Adipose tissue (tissue), 3 donors: ENCODE measurements at regions not wholly inside any gene's neighbourhood (a gene's known extent, or its start where the extent isn't known, plus 50 kb on each side); places are given as distances from the start of the nearest gene placed in this dataset.
"Not testable (repeated sequence)": the region's sequence is repeated elsewhere in the genome, so short reads cannot be mapped to it uniquely, and the experiment has no call there.

Experiments used
- H3K27ac ChIP-seq: one replicate; pipeline ENCODE4 v1.5.1; 2013; ENCODE audit warnings: low read depth, low read length
- WGBS, 3 donors: extraction: QIAGEN DNeasy Blood & Tissue Kit; methylation state at CpG; one replicate each; pipeline ENCODE4 v1.1.7; 2013; 5-methylcytosine and 5-hydroxymethylcytosine counted together
- donor health status: healthy with polysubstance abuse.
- donor health status: Bipolar disorder and iron deficiency.
- donor health status: healthy.

DNA sequence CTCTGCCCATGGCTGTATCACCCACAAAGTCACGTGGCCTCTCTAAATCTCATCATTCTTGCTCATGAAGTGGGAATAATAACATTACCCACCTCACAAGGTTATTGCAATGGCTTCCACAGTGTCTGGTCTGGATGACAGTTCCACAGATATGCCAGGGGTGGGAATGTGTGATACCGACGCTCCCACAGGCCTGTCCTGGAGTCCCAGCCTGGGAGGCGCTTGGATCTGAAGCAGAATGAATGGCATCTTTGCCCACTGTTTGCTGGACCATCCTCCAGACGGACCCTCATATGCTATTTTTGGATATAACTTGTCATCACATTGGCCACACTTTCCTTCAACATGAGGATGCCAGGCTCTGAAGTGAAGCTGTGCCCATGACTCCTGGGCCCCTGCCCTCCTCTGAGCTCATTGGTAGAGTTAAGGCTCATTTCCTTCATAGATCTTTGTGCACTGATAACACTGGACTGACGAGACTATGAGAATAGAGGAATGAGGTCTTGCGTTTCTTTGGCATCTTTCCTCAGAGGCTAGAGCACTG, 279.8 kb upstream of the ZNF32 start:
- WGBS, 3 donors: 78 to 85% (median 84%) methylated on average over 7 of the region's 7 CpGs
- no peak overlapping the region for H3K27ac ChIP-seq

DNA sequence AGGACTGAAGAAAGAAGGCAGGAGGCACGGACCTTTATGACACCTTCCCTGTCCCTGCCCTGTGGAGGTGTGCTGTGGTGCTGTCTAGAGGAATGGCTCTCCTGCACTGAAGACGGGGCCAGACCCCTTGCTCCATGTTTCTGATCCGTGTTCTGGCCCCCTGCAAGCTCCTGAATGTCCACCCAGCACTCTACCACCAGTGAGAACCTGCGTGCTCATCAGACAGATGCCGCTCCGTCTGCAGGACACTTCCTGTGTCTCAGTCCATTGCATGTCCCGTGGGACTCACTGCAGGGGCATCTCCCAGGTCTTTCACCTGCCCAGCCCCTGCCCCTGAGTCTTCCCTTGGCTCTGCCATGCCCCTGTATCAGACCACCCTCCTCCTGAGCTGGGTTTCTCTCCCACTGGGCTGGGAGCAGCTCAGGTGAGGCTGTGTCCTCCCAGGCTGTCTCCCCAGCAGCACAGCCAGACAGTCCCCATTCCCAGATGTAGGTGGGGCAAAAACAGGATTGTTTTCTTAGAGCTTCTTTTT, 278.3 kb upstream of the ZNF32 start:
- no peak overlapping the region for H3K27ac ChIP-seq
- WGBS, 3 donors: 76 to 91% (median 79%) methylated on average over 7 of the region's 7 CpGs

DNA sequence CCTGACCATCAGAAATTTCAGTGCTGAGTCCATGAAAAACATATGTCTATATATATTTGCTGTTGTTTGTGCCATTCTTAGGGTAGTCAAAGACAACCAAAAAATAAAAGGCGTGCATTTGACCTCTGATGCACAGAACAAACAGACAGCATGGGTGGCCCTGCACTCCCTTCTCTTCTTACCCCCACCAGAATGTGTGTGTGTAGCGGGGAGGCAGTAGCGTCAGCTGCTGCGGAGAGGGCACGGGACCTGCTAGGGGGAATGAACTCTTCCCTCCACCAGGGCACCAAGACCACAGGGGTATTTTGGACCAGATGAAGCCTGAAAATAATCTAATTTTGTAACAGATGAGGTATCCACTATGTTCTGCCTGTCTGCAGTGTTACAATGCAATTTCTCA, 277.7 kb upstream of the ZNF32 start:
- WGBS, 3 donors: 93 to 96% (median 94%) methylated on average over 5 of the region's 5 CpGs
- no peak overlapping the region for H3K27ac ChIP-seq

DNA sequence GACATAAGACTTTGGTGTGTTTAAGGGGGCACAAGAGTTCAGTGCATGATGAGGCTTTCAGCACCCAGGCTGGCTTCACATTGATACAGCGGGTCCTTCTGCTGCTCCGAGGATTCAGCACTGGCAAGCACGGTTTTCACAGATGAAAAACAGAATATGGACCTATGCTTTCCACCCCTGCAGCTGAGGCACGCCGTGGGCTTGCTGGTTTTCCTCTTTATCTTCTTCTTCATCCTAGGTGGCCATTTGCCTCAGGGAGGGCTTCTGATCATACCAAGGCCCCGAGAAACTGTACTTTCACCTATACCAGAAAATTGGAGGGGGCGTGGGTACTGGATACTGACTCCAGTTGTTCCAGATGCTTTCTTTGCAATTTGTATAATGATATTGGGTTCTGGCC, 277.1 kb upstream of the ZNF32 start:
- WGBS, 3 donors: 93 to 97% (median 96%) methylated on average over 7 of the region's 7 CpGs

DNA sequence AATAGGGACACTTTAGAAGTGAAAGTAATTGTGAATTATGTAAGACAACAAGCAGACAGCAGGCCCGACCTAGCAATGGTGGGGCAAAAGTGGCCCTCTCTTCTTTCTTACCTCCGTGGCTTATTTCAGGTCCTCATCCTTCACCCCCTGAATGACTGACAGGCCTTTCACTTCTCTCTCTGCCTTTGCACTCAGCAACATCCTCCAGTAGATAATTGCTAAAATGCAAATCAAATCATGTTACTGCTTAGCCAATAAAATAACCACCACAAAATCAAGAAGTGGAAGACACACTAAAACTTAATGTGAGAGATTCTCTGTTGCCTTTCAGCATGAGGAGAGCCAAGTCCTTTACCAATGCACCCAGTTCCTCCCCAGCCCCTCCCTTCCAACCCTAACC, 274.6 kb upstream of the ZNF32 start:
- WGBS, 3 donors: 41 to 55% (median 46%) methylated on average over 2 of the region's 2 CpGs
- no peak overlapping the region for H3K27ac ChIP-seq

More for the DNA sequence above, 277.1 kb upstream of the ZNF32 start:
- H3K27ac ChIP-seq: no peak overlapping the region

DNA sequence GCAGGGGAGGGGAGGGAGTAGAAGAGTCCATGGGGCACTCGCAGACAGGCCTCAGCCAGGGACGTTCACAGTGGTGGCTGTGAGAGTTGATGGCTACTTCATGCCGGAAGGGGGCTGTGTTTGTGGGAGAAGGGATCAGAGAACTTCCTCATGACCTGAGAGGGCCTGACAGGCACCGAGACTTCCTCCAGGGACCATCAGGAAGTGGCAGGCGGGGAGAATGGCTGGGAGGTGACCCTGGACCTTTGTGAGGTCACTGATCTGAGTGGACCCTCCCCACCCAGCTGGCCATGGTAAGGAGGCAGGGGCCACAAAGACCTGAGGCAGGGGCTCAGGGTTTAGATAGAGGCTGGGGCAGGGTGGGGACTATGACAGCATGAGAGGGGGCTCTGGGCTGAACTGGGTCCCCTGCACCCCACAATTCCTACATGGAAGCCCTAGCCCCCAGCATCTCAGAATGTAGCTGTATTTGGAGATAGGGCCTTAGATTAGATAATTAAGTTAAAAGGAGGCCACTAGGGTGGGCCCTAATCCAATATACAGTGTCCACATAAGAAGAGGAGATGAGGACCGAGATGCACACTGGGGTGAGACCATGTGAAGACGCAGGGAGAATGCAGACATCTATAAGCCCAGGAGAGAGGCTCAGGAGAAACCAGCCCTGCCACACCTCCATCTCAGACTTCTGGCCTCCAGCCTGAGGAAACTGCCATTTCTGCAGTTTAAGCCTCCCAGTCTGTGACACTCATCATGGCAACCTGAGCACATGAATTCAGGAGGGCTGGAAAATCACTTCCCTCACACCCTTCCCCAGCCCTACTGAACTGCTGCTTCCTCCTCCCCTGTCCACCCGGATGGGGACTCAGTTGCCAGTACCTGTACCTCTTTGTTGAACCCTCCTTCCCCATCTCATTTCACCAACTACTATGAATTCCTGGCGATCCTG, 273.9 kb upstream of the ZNF32 start:
- H3K27ac ChIP-seq: no peak overlapping the region
- WGBS, 3 donors: 66 to 86% (median 72%) methylated on average over 9 of the region's 9 CpGs

DNA sequence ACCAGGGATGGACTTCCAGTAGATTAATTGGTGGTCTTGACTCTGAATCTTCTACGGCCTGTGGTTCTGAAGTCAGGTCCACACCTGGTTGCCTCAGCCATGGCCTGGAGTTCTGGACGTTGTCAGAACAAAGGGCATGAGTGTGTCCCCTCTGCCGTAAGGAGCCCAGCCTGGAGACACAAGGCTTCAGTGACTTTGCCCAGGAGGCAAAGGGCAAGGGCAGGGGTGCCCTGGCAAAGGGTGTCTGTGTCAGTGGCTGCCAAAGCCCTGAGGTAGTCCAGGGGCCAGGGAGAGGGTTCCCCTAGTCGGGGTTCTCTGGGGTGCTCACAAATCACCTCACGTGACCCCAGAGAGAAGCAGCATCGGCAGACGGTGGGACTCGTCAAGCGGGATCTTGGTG, 273.2 kb upstream of the ZNF32 start:
- WGBS, 3 donors: 89 to 96% (median 91%) methylated on average over 9 of the region's 9 CpGs
- H3K27ac ChIP-seq: no peak overlapping the region

DNA sequence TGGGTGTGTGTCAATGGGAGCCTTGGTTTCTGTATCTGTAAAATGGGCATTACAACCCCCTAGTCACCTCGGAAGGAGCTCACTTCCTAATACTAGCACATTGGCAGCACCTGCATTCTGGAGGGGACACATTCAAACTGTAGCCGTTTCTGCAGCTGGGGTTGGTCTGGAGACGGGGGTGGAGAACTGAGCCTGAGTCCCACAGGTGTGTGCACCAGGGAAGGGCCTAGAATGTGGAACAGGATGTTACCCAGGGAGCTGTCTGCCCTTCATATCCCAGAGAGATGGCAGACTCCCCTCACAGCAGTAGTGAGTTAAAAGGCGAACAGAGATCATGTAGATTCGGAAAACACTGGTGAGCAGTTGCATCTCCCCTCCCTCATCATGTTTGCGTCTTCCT, 272.8 kb upstream of the ZNF32 start:
- no peak overlapping the region for H3K27ac ChIP-seq
- 96 to 99% (median 97%) methylated on average over 6 of the region's 6 CpGs for WGBS, 3 donors

DNA sequence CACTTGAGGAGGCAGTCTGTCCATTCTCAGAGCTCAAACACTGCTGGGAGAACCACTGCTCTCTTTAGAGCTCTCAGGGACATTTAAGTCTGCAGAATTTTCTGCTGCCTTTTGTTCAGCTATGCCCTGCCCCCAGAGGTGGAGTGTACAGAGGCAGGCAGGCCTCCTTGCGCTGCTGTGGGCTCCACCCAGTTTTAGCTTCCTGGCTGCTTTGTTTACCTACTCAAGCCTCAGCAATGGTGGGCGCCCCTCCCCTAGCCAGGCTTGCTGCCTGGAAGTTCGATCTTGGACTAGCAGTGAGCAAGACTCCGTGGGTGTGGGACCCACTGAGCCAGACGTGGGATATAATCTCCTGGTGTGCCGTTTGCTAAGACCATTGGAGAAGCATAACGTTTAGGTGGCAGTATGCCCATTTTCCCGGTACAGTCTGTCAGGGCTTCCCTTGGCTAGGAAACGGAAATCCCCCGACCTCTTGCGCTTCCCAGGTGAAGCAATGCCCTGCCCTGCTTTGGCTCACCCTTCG, 271.6 kb upstream of the ZNF32 start:
- WGBS, 3 donors: 77 to 87% (median 77%) methylated on average over 12 of the region's 12 CpGs
- H3K27ac ChIP-seq: not testable (repeated sequence)

DNA sequence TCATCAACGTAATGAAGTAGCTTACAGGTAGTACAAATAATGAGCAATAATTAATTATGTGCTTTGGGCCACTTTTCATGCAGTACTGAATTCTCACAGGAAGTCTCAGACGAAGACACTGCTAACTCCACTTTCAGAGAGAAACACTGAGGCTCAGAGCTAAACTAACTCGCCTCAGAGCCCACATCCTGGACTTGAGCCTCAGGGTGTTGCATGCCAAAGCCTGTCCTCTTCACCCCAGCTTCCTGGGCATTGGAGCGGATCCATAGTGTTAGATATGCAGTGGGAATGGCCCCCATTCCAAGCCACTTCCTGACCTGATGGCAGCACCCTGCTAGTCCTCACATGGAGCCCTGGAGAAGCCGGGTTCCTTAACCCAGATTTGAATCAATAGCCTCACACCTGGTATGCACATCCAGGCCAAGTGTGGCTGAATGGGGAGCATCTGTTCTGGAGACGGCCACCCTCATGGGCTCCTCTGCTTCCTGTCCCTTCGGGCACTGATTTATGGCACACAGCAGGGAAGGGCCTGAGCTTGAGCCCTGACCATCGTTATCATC, 265.1 kb upstream of the ZNF32 start:
- H3K27ac ChIP-seq: no peak overlapping the region
- WGBS, 3 donors: 89 to 91% (median 90%) methylated on average over 8 of the region's 8 CpGs

DNA sequence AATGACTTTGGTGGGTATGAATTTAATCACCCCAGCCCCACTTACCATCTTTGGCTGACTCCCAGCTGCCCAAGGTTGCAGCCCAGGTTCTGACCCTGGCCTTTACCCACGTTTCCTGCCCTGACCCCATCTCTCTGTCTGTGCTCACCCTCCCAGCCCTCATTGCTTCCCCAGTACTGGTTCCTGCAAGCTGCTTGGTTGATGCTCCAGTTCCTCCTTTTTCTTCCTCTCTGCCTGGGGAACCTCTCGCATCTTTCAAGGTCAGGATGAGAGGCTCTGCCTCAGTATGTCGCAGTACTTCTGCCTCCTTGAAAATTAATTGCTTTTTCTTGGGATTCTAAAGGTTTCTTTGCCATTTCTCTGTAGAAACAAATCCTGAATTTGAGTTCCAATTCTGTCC, 263.8 kb upstream of the ZNF32 start:
- H3K27ac ChIP-seq: no peak overlapping the region
- WGBS, 3 donors: 70 to 97% (median 85%) methylated on average over 3 of the region's 3 CpGs

DNA sequence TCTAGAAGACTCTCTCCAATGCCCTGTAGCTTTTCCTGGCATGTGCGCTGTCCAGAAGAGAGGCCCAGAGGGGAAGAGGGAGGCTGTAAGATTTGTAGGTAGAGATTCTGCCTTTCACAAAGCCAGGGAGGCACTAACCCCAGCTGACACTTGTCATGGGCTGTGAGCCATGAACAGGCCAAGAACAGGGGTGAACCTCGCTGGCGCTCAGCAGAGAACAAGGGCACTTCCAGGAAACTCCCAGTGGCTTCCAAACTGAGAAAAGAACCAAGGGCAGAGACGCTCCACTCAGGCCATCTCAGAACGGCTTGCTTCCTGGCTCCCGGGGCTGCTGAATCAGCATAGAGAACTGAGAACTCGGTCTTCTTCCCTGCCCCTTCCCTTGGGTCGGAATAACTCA, 257.8 kb upstream of the ZNF32 start:
- H3K27ac ChIP-seq: no peak overlapping the region
- WGBS, 3 donors: 35 to 76% (median 40%) methylated on average over 8 of the region's 8 CpGs

DNA sequence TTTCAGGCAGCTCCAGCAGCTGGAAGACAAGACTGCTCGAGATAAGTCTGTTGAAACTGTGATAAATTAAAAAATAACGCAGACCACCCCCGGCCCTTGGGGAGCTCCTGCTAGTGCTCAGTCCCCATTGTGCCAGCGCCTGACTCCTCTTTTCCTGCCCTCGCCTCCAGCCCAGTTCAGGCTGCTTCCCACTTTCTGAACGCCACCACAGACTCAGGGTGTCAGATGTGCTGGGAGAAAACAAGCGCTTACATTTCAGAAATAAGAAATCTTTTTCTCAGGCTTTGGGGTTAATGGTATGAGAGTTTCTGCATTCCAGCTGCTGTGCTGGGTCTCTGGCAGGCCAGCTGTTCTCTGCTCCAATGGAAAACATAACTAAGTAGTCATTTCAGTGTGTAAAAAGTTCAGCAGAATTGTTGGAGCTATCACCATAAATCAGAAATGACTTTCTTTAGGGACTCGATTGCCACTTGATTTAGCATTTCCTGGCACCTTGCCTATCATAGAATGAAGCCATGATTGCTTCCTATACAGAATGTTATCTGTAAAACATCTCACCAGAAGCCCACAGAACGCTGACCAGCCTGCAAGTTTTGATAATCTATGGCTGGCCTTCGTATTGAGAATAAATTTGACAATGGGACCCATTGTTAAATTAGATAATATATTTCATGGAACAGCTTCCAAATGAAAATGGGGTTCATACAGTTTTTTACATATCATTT, 257.0 kb upstream of the ZNF32 start:
- H3K27ac ChIP-seq: no peak overlapping the region
- WGBS, 3 donors: 16 to 45% (median 22%) methylated on average over 10 of the region's 10 CpGs

DNA sequence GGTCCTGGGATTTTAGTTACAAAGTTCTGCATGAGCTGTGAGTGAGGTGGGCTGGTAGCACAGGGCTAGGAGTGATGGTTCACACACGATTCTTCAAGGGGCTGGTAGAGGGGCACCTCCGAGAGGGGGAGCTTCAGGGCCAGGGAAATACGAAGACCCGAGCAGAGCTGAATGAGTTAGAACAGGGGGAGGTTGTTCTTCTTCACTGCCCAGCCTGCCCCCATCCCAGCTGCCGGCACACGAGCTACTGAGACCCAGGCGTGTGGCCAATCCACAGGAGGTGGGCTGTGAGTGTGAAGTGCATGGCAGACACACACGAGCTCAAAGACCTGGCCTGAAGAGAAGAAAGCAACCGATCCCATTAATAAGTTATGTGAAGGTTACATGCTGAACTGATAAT, 256.2 kb upstream of the ZNF32 start:
- no peak overlapping the region for H3K27ac ChIP-seq
- 60 to 79% (median 70%) methylated on average over 9 of the region's 9 CpGs for WGBS, 3 donors

DNA sequence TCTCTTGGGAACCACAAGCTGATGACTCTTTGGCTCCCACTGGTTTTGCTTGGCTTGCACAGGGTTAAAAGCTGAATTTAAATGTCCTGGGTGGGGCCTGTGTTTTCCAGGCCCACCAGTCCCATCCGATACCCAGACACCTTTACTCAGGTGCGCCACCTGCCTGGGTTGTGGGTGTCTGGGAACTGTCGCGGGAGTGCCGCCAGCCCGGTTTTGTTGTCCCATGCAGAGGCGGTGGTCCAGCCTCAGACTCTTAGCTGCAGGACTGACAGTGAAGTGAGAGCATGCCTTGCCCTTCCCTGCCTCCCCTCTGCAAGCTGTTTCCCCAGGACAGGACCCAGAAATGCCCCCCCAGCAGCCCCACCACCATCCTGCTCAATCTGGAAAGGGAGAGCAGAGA, 255.6 kb upstream of the ZNF32 start:
- WGBS, 3 donors: 90 to 97% (median 95%) methylated on average over 7 of the region's 7 CpGs
- H3K27ac ChIP-seq: no peak overlapping the region

DNA sequence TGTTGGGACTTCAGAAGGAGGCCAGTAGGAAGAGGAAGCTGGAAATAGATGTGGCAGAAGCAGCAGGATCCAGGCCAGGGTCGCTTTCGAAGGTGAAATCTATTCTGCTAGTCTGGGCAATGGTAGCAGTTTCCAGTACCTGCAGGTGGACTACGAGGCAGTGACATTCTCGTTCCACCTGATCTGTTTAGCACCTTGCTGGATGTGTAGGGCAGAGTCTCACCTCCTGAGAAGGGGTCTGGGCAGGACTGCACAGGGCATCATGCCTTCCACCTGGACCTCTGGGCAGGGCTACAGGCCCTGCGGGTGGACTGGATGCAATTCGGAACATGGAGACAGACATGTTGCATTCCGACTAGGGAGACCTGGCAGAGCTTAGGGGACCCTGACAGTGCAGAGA, 254.8 kb upstream of the ZNF32 start:
- WGBS, 3 donors: 78 to 82% (median 81%) methylated on average over 7 of the region's 7 CpGs
- no peak overlapping the region for H3K27ac ChIP-seq

DNA sequence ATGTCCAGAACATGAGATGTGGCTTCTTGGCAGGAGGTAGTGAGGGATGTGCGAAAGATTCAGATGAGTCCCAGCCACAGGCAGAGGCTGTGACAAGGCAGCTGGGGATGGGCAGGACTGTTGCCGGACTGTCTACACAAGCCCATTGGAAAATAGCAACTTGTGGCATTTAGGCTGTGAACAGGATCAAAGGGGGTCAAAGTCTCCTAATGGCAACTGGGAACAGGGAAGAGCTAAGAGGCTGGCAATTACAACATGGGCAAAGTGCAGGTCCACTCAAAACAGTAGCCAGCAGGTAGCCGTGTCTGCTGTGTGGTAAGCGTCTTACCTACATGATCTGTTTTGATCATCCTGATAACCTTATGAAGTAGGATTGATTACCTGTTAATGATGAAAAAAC, 254.2 kb upstream of the ZNF32 start:
- no peak overlapping the region for H3K27ac ChIP-seq
- 94 to 96% (median 95%) methylated on average over 4 of the region's 4 CpGs for WGBS, 3 donors

DNA sequence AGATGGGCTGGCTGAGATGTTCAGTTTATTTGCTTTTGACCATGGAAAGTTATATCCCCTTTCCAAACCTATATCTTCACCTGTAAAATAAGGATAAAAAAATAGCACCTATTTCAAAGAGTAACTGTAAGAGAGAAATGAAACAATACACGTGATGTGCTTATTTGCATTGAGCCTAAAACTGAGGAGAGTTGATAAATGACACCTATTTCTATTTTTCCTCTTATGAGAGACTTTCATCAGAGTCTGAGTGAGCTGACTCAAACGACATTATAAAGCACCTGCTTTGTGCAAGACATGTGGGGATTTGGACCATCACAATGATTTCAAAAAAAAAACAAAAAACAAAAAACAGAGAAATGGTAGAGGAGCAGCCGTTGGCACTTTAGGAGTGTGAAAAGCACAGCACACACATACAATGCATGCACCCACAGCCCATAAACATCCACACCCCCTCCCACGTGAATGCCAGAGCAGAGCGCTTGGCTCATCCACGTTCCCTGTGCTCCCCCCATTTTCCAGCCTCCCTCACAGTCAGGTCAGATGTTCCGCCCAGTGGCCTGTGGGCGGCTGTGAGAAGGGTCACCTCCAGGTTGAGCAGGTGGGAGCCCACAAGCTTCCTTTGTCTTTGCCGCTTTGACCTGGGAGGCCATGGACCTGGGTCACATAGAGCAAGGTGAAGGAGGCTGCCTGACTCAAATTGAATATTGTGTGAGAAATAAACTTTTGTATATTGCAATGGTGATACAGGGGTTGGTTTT, 253.2 kb upstream of the ZNF32 start:
- 83 to 90% (median 85%) methylated on average over 9 of the region's 9 CpGs for WGBS, 3 donors
- H3K27ac ChIP-seq: no peak overlapping the region
